ENCODE measurements at regions not wholly inside any gene's neighbourhood (a gene's known extent, or its start where the extent isn't known, plus 50 kb on each side); places are given as distances from the start of the nearest gene placed in this dataset.

DNA sequence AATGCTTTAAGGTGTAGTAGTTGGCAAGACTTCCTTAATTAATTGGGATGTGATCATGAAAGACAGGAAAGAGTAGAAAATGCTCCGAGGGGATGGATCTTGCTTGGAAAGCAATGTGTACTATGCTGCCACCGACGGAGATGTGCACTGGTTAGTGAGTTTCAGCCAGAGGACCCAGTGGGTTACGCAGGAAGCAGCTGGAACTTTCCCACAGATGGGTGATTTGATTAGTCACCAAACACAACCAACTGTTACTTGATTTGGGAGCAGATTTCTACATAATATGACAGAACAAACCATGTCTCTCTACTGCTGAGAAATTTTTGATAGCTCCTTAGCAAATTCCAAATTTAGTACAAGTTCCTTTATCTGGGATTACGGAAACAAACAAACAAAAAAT lies 245.4 kb upstream of the MCTP2 start:
- Histone ChIP-seq H3K9me1 (ENCODE audit: insufficient read depth, low read length) (no peaks in the 10 kb centered on the region), H4K8ac (ENCODE audit: low read depth in 2 of 2, low read length in 2 of 2) (no peak overlapping the region), H2AFZ (replicated peaks; ENCODE audit: low read length, poor library complexity) (no peak overlapping the region), H3K14ac (replicated peaks; ENCODE audit: low read depth, low read length) (no peak overlapping the region), H3K36me3 (ENCODE audit: control insufficient read depth, insufficient read depth, low read length) (no peaks in the 10 kb centered on the region), H3K4ac (ENCODE audit: low read depth, low read length) (no peak overlapping the region), H2BK120ac (ENCODE audit: low read depth, low read length) (no peak overlapping the region), H3K27ac (ENCODE audit: insufficient read depth, low read length) (no peak overlapping the region), H2BK20ac (ENCODE audit: low read depth, low read length) (no peak overlapping the region), H2AK5ac (ENCODE audit: low read depth, low read length) (no peak overlapping the region), H3K4me1 (ENCODE audit: control insufficient read depth, insufficient read depth, low read length) (no peaks in the 10 kb centered on the region), H3K4me2 (ENCODE audit: low read depth, low read length) (no peak overlapping the region), H3K9ac (ENCODE audit: low read depth, low read length) (no peak overlapping the region), H2BK15ac (ENCODE audit: low read depth, low read length) (no peak overlapping the region), H3K27me3 (ENCODE audit: control insufficient read depth, insufficient read depth, low read length) (no peaks in the 10 kb centered on the region), H3K56ac (ENCODE audit: extremely low read depth, insufficient read depth, low read length) (no peak overlapping the region), H4K20me1 (ENCODE audit: insufficient read depth, low read length) (no peaks in the 10 kb centered on the region), H2BK5ac (ENCODE audit: low read depth, low read length, poor library complexity, severe bottlenecking) (no peak overlapping the region), H3K9me3 (ENCODE audit: control insufficient read depth, insufficient read depth, low read length) (peaks cover 15% of the 10 kb centered on the region), H3K18ac (ENCODE audit: low read depth, low read length) (no peak overlapping the region), H2AK9ac (replicated peaks; ENCODE audit: low read depth, low read length, poor library complexity) (no peak overlapping the region), H3K79me1 (ENCODE audit: low read depth in 1 of 2, low read length in 2 of 2) (no peaks in the 10 kb centered on the region), H4K5ac (ENCODE audit: low read depth, low read length) (no peak overlapping the region), H4K91ac (ENCODE audit: insufficient read depth, low read depth, low read length) (no peak overlapping the region), H3K23ac (ENCODE audit: low read depth, low read length) (no peak overlapping the region), H3K4me3 (ENCODE audit: insufficient read depth, low read depth, low read length) (no peak overlapping the region)
- ChIA-PET POLR2A (ENCODE audit: unreplicated experiment) (no interaction called here), CTCF (no interaction called here)
- 50% methylated on average over 1 of the region's 5 CpGs; no CpG with 5 or more reads in 1 of the 2 experiments for WGBS, 2 experiments (ENCODE audit: extremely low coverage in 2 of 2, insufficient read length in 1 of 2)
- DNase-seq (no peak), ATAC-seq (ENCODE audit: low read depth) (no peak)
- no TSS peak for BruUV-seq (replicated peaks)
- intact Hi-C loops (cut with micrococcal nuclease), result no loop called here
- in situ Hi-C loops (cut with MboI; ENCODE audit: low sequenced_read_pairs), result no loop called here
- dilution Hi-C loops (cut with HindIII; ENCODE audit: low sequenced_read_pairs, unreplicated experiment), result no loop called here
- TF ChIP-seq FOS (IDR thresholded peaks at IDR 0.05; ENCODE audit: low read depth, low read length) (no peak), MAFK (IDR thresholded peaks at IDR 0.05; ENCODE audit: low read depth, low read length) (no peak)
